ENCODE measurements at regions not wholly inside any gene's neighbourhood (a gene's known extent, or its start where the extent isn't known, plus 50 kb on each side); places are given as distances from the start of the nearest gene placed in this dataset.

DNA sequence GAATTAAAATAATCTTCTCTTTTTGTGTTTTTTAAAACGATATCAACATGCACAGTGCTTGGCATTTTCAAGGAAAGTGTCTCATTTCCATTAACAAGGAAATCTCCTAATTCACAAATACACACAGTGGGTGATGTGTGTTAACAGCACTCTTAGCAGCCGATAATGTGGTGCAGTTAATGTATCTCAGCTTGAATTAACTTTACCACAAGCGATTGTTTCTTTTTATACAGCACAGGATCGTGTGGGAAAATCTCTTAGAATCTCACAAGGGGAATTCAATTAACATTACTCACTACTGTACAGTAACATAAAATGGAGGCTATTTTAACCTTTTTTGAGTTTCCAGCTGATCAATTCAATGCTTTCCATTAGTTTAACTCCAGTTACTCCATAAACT lies 1841.9 kb downstream of the STIM2 start:
- TF ChIP-seq, protein P1, sequence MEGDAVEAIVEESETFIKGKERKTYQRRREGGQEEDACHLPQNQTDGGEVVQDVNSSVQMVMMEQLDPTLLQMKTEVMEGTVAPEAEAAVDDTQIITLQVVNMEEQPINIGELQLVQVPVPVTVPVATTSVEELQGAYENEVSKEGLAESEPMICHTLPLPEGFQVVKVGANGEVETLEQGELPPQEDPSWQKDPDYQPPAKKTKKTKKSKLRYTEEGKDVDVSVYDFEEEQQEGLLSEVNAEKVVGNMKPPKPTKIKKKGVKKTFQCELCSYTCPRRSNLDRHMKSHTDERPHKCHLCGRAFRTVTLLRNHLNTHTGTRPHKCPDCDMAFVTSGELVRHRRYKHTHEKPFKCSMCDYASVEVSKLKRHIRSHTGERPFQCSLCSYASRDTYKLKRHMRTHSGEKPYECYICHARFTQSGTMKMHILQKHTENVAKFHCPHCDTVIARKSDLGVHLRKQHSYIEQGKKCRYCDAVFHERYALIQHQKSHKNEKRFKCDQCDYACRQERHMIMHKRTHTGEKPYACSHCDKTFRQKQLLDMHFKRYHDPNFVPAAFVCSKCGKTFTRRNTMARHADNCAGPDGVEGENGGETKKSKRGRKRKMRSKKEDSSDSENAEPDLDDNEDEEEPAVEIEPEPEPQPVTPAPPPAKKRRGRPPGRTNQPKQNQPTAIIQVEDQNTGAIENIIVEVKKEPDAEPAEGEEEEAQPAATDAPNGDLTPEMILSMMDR (IDR thresholded peaks at IDR 0.05; ENCODE audit: low read depth, low read length, poor library complexity, severe bottlenecking): no peak
- TF ChIP-seq EZH2phosphoT487 (IDR thresholded peaks at IDR 0.05; ENCODE audit: borderline replicate concordance, low read length): no peak

Data from DOHH2 (cell line).